KMS-11 (cell line): ENCODE measurements at regions not wholly inside any gene's neighbourhood (a gene's known extent, or its start where the extent isn't known, plus 50 kb on each side); places are given as distances from the start of the nearest gene placed in this dataset.

Experiments
- H2AFZ ChIP-seq: fragments of 200-600 bp; sonication (generic); 2 replicates; pipeline ENCODE4 v1.6.1; 2016; ENCODE audit warnings: antibody characterized with exemption, mixed run types, low read depth
- H3K27ac ChIP-seq: fragments of 200-600 bp; sonication (generic); 2 replicates; pipeline ENCODE4 v1.6.1; 2016; ENCODE audit warnings: mild to moderate bottlenecking, mixed run types
- H3K27me3 ChIP-seq: fragments of 200-600 bp; sonication (generic); 2 replicates; pipeline ENCODE4 v1.6.1; 2017; ENCODE audit warnings: mild to moderate bottlenecking, low read depth, mixed run types, moderate library complexity; ENCODE audit not compliant: insufficient read depth
- H3K36me3 ChIP-seq: fragments of 200-600 bp; sonication (generic); 2 replicates; pipeline ENCODE4 v1.6.1; 2017; ENCODE audit warnings: mild to moderate bottlenecking, mixed run types; ENCODE audit not compliant: insufficient read depth
- H3K4me1 ChIP-seq: fragments of 200-600 bp; sonication (generic); 2 replicates; pipeline ENCODE4 v1.6.1; 2016; ENCODE audit warnings: mild to moderate bottlenecking, low read depth, mixed run types; ENCODE audit not compliant: poor library complexity, severe bottlenecking
- H3K4me2 ChIP-seq: fragments of 200-600 bp; sonication (generic); 2 replicates; pipeline ENCODE4 v1.7.0; 2016; ENCODE audit warnings: mild to moderate bottlenecking, mixed run types
- H3K4me3 ChIP-seq: fragments of 200-600 bp; sonication (generic); IDR thresholded peaks from 2 replicates; pipeline ENCODE4 v1.6.1; 2017; ENCODE audit warnings: low read depth, low read length, mixed read lengths; ENCODE audit not compliant: insufficient read depth
- H3K79me2 ChIP-seq: fragments of 200-600 bp; sonication (generic); 2 replicates; pipeline ENCODE4 v1.6.1; 2016; ENCODE audit warnings: low read depth, mixed run types; ENCODE audit not compliant: insufficient read depth
- H3K9ac ChIP-seq: fragments of 200-600 bp; sonication (generic); 2 replicates; pipeline ENCODE4 v1.6.1; 2016; ENCODE audit warnings: mild to moderate bottlenecking, mixed run types
- H4K20me1 ChIP-seq: fragments of 200-600 bp; sonication (generic); 2 replicates; pipeline ENCODE4 v1.6.1; 2016; ENCODE audit warnings: mild to moderate bottlenecking, mixed run types; ENCODE audit not compliant: insufficient read depth
- CTCF ChIP-seq: fragments of 200-600 bp; sonication (generic); conservative IDR thresholded peaks from 2 replicates; pipeline ENCODE4 v1.6.1; 2017; ENCODE audit warnings: low read depth, mild to moderate bottlenecking, antibody characterized with exemption, low read length, moderate library complexity, mixed read lengths

GRCh38 chr2:176555112-176555511 lies 285.9 kb downstream of the MTX2 start:
- Histone ChIP-seq H3K27ac (no peak overlapping the region), H3K4me1 (peaks cover 64% of the 10 kb centered on the region), H3K9ac (no peak overlapping the region), H3K4me2 (0 out of 2 replicates have a peak overlapping the region, but pooled peaks have one; percentile 55), H3K36me3 (no peaks in the 10 kb centered on the region), H3K79me2 (no peaks in the 10 kb centered on the region), H2AFZ (no peak overlapping the region), H4K20me1 (no peaks in the 10 kb centered on the region), H3K27me3 (no peaks in the 10 kb centered on the region), H3K4me3 (no peak overlapping the region)
- TF ChIP-seq CTCF = no peak

- Histone ChIP-seq H3K4me2 (no peak overlapping the region), H3K79me2 (no peaks in the 10 kb centered on the region), H3K4me1 (peaks cover 71% of the 10 kb centered on the region), H3K36me3 (no peaks in the 10 kb centered on the region), H2AFZ (no peak overlapping the region), H3K4me3 (no peak overlapping the region), H3K9ac (no peak overlapping the region), H3K27ac (no peak overlapping the region), H4K20me1 (no peaks in the 10 kb centered on the region), H3K27me3 (no peaks in the 10 kb centered on the region)
- no peak for TF ChIP-seq CTCF
Measured at GRCh38 chr2:176555781-176556180, 286.5 kb downstream of the MTX2 start.

GRCh38 chr2:176556373-176556772 lies 287.1 kb downstream of the MTX2 start:
- Histone ChIP-seq H3K27ac (no peak overlapping the region), H2AFZ (no peak overlapping the region), H3K4me3 (no peak overlapping the region), H3K79me2 (no peaks in the 10 kb centered on the region), H4K20me1 (no peaks in the 10 kb centered on the region), H3K4me2 (no peak overlapping the region), H3K36me3 (no peaks in the 10 kb centered on the region), H3K27me3 (no peaks in the 10 kb centered on the region), H3K4me1 (peaks cover 71% of the 10 kb centered on the region), H3K9ac (no peak overlapping the region)
- no peak for TF ChIP-seq CTCF

GRCh38 chr2:176557821-176558220 lies 288.6 kb downstream of the MTX2 start:
- Histone ChIP-seq H3K4me1 (peaks cover 64% of the 10 kb centered on the region), H3K27ac (peak overlapping the region; percentile 59; the same call in 1 of the 2 replicates), H2AFZ (no peak overlapping the region), H3K4me2 (peak overlapping the region; percentile 73; the same call in 1 of the 2 replicates), H4K20me1 (no peaks in the 10 kb centered on the region), H3K27me3 (no peaks in the 10 kb centered on the region), H3K79me2 (no peaks in the 10 kb centered on the region), H3K9ac (no peak overlapping the region), H3K36me3 (no peaks in the 10 kb centered on the region), H3K4me3 (no peak overlapping the region)
- TF ChIP-seq CTCF = no peak
